Vagina (tissue), 2 donors: ENCODE measurements at regions not wholly inside any gene's neighbourhood (a gene's known extent, or its start where the extent isn't known, plus 50 kb on each side); places are given as distances from the start of the nearest gene placed in this dataset.

Experiments used
- POLR2A ChIP-seq, 2 donors: fragments of 450-650 bp; IDR thresholded peaks; one replicate each; pipeline ENCODE4 v1.6.1; 2017; ENCODE audit warnings: antibody characterized with exemption in 2 of 2, mild to moderate bottlenecking in 2 of 2, moderate library complexity in 2 of 2
- POLR2AphosphoS5 ChIP-seq, 2 donors: sonication (generic); formaldehyde crosslinking; IDR thresholded peaks; one replicate each; pipeline ENCODE4 v1.9.0; 2017; ENCODE audit warnings: antibody characterized with exemption in 2 of 2, mild to moderate bottlenecking in 2 of 2, low read depth in 1 of 2; ENCODE audit not compliant: insufficient read depth in 1 of 2
- TF ChIP-seq, protein P1 (sequence below), 3 experiments: fragments of 450-650 bp in 2 of 3; fragments of 200-600 bp in 1 of 3; sonication (generic) in 1 of 3; IDR thresholded peaks; one replicate each; pipeline ENCODE4 v1.5.1; 2017 to 2019; ENCODE audit warnings: antibody characterized with exemption in 3 of 3, mild to moderate bottlenecking in 2 of 3, moderate library complexity in 2 of 3

GRCh38 chr20:20938131-20938530 lies 168.0 kb downstream of the LINC00237 start:
- TF ChIP-seq, protein P1, sequence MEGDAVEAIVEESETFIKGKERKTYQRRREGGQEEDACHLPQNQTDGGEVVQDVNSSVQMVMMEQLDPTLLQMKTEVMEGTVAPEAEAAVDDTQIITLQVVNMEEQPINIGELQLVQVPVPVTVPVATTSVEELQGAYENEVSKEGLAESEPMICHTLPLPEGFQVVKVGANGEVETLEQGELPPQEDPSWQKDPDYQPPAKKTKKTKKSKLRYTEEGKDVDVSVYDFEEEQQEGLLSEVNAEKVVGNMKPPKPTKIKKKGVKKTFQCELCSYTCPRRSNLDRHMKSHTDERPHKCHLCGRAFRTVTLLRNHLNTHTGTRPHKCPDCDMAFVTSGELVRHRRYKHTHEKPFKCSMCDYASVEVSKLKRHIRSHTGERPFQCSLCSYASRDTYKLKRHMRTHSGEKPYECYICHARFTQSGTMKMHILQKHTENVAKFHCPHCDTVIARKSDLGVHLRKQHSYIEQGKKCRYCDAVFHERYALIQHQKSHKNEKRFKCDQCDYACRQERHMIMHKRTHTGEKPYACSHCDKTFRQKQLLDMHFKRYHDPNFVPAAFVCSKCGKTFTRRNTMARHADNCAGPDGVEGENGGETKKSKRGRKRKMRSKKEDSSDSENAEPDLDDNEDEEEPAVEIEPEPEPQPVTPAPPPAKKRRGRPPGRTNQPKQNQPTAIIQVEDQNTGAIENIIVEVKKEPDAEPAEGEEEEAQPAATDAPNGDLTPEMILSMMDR (IDR thresholded peaks at IDR 0.05) = no peak
- TF ChIP-seq POLR2A (IDR thresholded peaks at IDR 0.05) (no peak), POLR2AphosphoS5 (IDR thresholded peaks at IDR 0.05; ENCODE audit: insufficient read depth in 1 of 2, low read depth in 1 of 2) (no peak)
